CD4-positive, CD25-positive, alpha-beta regulatory T cell (primary cell): ENCODE measurements at regions not wholly inside any gene's neighbourhood (a gene's known extent, or its start where the extent isn't known, plus 50 kb on each side); places are given as distances from the start of the nearest gene placed in this dataset.

Experiments
- ATAC-seq, 2 donors: fragments of 150-1000 bp; cut with Tn5 transposase; one replicate each; pipeline ENCODE4 v1.10.0; 2021; ENCODE audit warnings: low read depth in 2 of 2, moderate number of reproducible peaks in 2 of 2, moderate library complexity in 1 of 2
- DNase-seq, 3 donors: peaks; one replicate each; pipeline versions ENCODE4 v3.0.0 to v3.0.0-alpha.2; 2012 to 2022; ENCODE audit warnings: mixed read lengths in 1 of 3
- H3K27ac ChIP-seq: one replicate; pipeline ENCODE4 v1.7.0; 2013; ENCODE audit warnings: mild to moderate bottlenecking, low read length; ENCODE audit not compliant: insufficient read depth, poor library complexity, severe bottlenecking
- H3K27me3 ChIP-seq: one replicate; pipeline ENCODE4 v1.7.0; 2013; ENCODE audit warnings: low read length; ENCODE audit not compliant: control insufficient read depth, insufficient read depth
- H3K36me3 ChIP-seq: one replicate; pipeline ENCODE4 v1.7.0; 2013; ENCODE audit warnings: mild to moderate bottlenecking, low read length, moderate library complexity; ENCODE audit not compliant: control insufficient read depth, insufficient read depth
- H3K4me1 ChIP-seq: 2 replicates; pipeline ENCODE4 v1.7.0; 2013; ENCODE audit warnings: mild to moderate bottlenecking, low read length; ENCODE audit not compliant: insufficient read depth, control insufficient read depth, poor library complexity, severe bottlenecking
- H3K4me3 ChIP-seq: one replicate; pipeline ENCODE4 v1.7.0; 2013; ENCODE audit warnings: low read depth, mild to moderate bottlenecking, low read length, moderate library complexity
- H3K9me3 ChIP-seq, 2 experiments: 1 replicate in 1 of 2; 2 replicates in 1 of 2; pipeline ENCODE4 v1.7.0; 2013; ENCODE audit warnings: low read length in 2 of 2, mild to moderate bottlenecking in 1 of 2, moderate library complexity in 1 of 2; ENCODE audit not compliant: control insufficient read depth in 2 of 2
- H3K27ac Mint-ChIP-seq, 3 donors: one replicate each; pipeline ENCODE4 v1.8.0; 2020 to 2022; ENCODE audit warnings: mild to moderate bottlenecking in 3 of 3, mixed read lengths in 3 of 3, moderate library complexity in 2 of 3
- H3K27me3 Mint-ChIP-seq: one replicate; pipeline ENCODE4 v1.8.0; 2022; ENCODE audit warnings: mild to moderate bottlenecking, mixed read lengths
- H3K36me3 Mint-ChIP-seq: one replicate; pipeline ENCODE4 v1.8.0; 2020; ENCODE audit warnings: mixed read lengths
- H3K4me1 Mint-ChIP-seq, 4 donors: one replicate each; pipeline ENCODE4 v1.8.0; 2020 to 2022; ENCODE audit warnings: mixed read lengths in 4 of 4, mild to moderate bottlenecking in 1 of 4
- H3K4me3 Mint-ChIP-seq, 4 donors: one replicate each; pipeline ENCODE4 v1.8.0; 2020 to 2022; ENCODE audit warnings: mild to moderate bottlenecking in 4 of 4, mixed read lengths in 4 of 4, moderate library complexity in 3 of 4
- H3K9me3 Mint-ChIP-seq, 7 donors: one replicate each; pipeline ENCODE4 v1.8.0; 2020 to 2022; ENCODE audit warnings: mixed read lengths in 7 of 7, mild to moderate bottlenecking in 3 of 7, moderate library complexity in 2 of 7

GRCh38 chr5:60352992-60353599 is 346.9 kb downstream of the DEPDC1B start:
- no peak overlapping the region for H3K4me3 ChIP-seq
- no peak overlapping the region for H3K27ac Mint-ChIP-seq
- peaks cover 0 to 3% (median 0%) of the 10 kb centered on the region in 7 donors for H3K9me3 Mint-ChIP-seq
- H3K36me3 Mint-ChIP-seq: no peaks in the 10 kb centered on the region
- H3K9me3 ChIP-seq: no peaks in the 10 kb centered on the region
- H3K4me1 ChIP-seq: no peaks in the 10 kb centered on the region
- no peak for ATAC-seq
- no peak overlapping the region for H3K4me3 Mint-ChIP-seq
- H3K4me1 Mint-ChIP-seq: no peaks in the 10 kb centered on the region
- no peaks in the 10 kb centered on the region for H3K27me3 ChIP-seq
- DNase-seq: no peak
- no peaks in the 10 kb centered on the region for H3K27me3 Mint-ChIP-seq
- no peaks in the 10 kb centered on the region for H3K36me3 ChIP-seq
- no peak overlapping the region for H3K27ac ChIP-seq

GRCh38 chr5:60350794-60351193 is 349.2 kb downstream of the DEPDC1B start:
- no peaks in the 10 kb centered on the region for H3K9me3 ChIP-seq
- H3K27me3 ChIP-seq: no peaks in the 10 kb centered on the region
- no peaks in the 10 kb centered on the region for H3K4me1 Mint-ChIP-seq
- no peak overlapping the region for H3K4me3 Mint-ChIP-seq
- H3K27me3 Mint-ChIP-seq: no peaks in the 10 kb centered on the region
- H3K36me3 ChIP-seq: no peaks in the 10 kb centered on the region
- no peak overlapping the region for H3K27ac ChIP-seq
- H3K36me3 Mint-ChIP-seq: no peaks in the 10 kb centered on the region
- no peak overlapping the region for H3K27ac Mint-ChIP-seq
- no peak for DNase-seq
- peaks cover 0 to 5% (median 0%) of the 10 kb centered on the region in 7 donors for H3K9me3 Mint-ChIP-seq
- no peak for ATAC-seq
- H3K4me1 ChIP-seq: no peaks in the 10 kb centered on the region
- H3K4me3 ChIP-seq: no peak overlapping the region

DNA sequence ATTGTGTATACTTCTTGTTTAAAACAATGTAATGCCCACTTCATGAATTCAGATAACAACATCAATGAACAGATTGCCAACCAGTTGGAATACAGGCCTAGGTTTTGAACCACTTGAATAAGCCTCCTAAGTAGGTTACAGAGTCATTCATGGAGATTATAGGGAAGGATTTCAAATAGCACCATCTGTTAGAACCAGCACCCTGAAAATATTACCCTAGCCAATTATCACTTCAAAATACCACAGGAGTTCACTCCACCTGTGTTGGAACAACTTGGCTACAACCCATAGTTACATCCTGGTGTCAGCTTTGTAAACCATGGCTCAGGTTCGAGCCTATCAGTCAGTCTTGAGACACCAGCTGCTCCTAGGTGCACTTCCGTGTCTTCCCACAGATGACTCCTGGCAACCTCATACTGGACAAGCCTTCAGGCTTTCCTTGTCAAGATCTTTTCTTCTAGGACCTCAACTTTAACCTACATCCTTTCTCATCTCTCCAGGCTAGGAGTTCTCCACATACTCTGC is 350.0 kb downstream of the DEPDC1B start:
- Mint-ChIP-seq H3K9me3 (peaks cover 0 to 5% (median 0%) of the 10 kb centered on the region in 7 donors), H3K36me3 (no peaks in the 10 kb centered on the region), H3K4me1 (no peaks in the 10 kb centered on the region), H3K27ac (no peak overlapping the region), H3K27me3 (no peaks in the 10 kb centered on the region), H3K4me3 (no peak overlapping the region)
- H3K4me1 ChIP-seq: no peaks in the 10 kb centered on the region
- ATAC-seq (no peak), DNase-seq (no peak)
- H3K9me3 ChIP-seq: no peaks in the 10 kb centered on the region
- no peak overlapping the region for H3K4me3 ChIP-seq
- no peaks in the 10 kb centered on the region for H3K27me3 ChIP-seq
- H3K36me3 ChIP-seq: no peaks in the 10 kb centered on the region
- no peak overlapping the region for H3K27ac ChIP-seq

GRCh38 chr5:60346393-60346792 is 353.6 kb downstream of the DEPDC1B start:
- ATAC-seq (no peak), DNase-seq (no peak)
- no peak overlapping the region for H3K27ac ChIP-seq
- no peaks in the 10 kb centered on the region for H3K9me3 ChIP-seq
- Mint-ChIP-seq H3K27me3 (no peaks in the 10 kb centered on the region), H3K36me3 (no peaks in the 10 kb centered on the region), H3K9me3 (peaks cover 0 to 7% (median 1%) of the 10 kb centered on the region in 7 donors), H3K27ac (no peak overlapping the region), H3K4me1 (no peaks in the 10 kb centered on the region), H3K4me3 (no peak overlapping the region)
- no peaks in the 10 kb centered on the region for H3K36me3 ChIP-seq
- H3K4me3 ChIP-seq: no peak overlapping the region
- no peaks in the 10 kb centered on the region for H3K27me3 ChIP-seq
- no peaks in the 10 kb centered on the region for H3K4me1 ChIP-seq

DNA sequence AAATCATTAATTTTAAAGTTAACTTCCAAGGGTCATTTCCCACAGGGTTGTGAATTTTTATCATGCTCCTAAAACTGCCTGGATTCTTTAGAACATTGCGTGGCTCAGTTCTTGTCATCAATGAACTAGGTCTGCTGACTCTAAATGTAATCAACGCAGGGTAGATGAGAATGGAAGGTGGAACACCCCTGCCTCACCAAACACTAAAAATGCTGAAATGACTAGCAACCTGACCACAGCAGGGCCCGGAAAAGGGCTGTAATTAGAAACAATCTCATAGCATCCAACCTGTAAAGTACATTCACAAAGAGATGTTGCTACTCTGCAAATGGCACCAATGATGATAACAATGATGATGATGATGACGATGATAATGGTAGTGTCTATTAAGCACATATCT is 356.9 kb downstream of the DEPDC1B start:
- Histone ChIP-seq H3K4me1 (no peaks in the 10 kb centered on the region), H3K27ac (no peak overlapping the region), H3K9me3 (no peaks in the 10 kb centered on the region), H3K36me3 (no peaks in the 10 kb centered on the region), H3K27me3 (no peaks in the 10 kb centered on the region), H3K4me3 (no peak overlapping the region)
- no peak overlapping the region for H3K27ac Mint-ChIP-seq
- ATAC-seq (no peak), DNase-seq (no peak)
- H3K4me3 Mint-ChIP-seq: no peak overlapping the region
- H3K36me3 Mint-ChIP-seq: no peaks in the 10 kb centered on the region
- no peaks in the 10 kb centered on the region for H3K27me3 Mint-ChIP-seq
- no peaks in the 10 kb centered on the region for H3K4me1 Mint-ChIP-seq
- H3K9me3 Mint-ChIP-seq: peaks cover 0 to 5% (median 2%) of the 10 kb centered on the region in 7 donors

GRCh38 chr5:60340965-60341471 is 358.9 kb downstream of the DEPDC1B start:
- no peak for ATAC-seq
- no peaks in the 10 kb centered on the region for H3K4me1 Mint-ChIP-seq
- H3K9me3 Mint-ChIP-seq: peaks cover 0 to 5% (median 2%) of the 10 kb centered on the region in 7 donors

GRCh38 chr5:60340326-60340725 is 359.6 kb downstream of the DEPDC1B start:
- Histone ChIP-seq H3K36me3 (no peaks in the 10 kb centered on the region), H3K27me3 (no peaks in the 10 kb centered on the region), H3K27ac (no peak overlapping the region), H3K9me3 (no peaks in the 10 kb centered on the region), H3K4me3 (no peak overlapping the region), H3K4me1 (no peaks in the 10 kb centered on the region)
- peaks cover 0 to 7% (median 3%) of the 10 kb centered on the region in 7 donors for H3K9me3 Mint-ChIP-seq
- no peak overlapping the region for H3K4me3 Mint-ChIP-seq
- H3K27ac Mint-ChIP-seq: no peak overlapping the region
- H3K27me3 Mint-ChIP-seq: no peaks in the 10 kb centered on the region
- ATAC-seq (no peak), DNase-seq (no peak)
- H3K4me1 Mint-ChIP-seq: no peaks in the 10 kb centered on the region
- no peaks in the 10 kb centered on the region for H3K36me3 Mint-ChIP-seq

More at GRCh38 chr5:60340965-60341471, 358.9 kb downstream of the DEPDC1B start:
- H3K4me3 ChIP-seq: no peak overlapping the region
- no peaks in the 10 kb centered on the region for H3K4me1 ChIP-seq
- H3K9me3 ChIP-seq: no peaks in the 10 kb centered on the region
- H3K27ac Mint-ChIP-seq: no peak overlapping the region
- H3K27me3 ChIP-seq: no peaks in the 10 kb centered on the region
- DNase-seq: no peak
- H3K36me3 Mint-ChIP-seq: no peaks in the 10 kb centered on the region
- H3K4me3 Mint-ChIP-seq: no peak overlapping the region
- no peaks in the 10 kb centered on the region for H3K27me3 Mint-ChIP-seq
- no peaks in the 10 kb centered on the region for H3K36me3 ChIP-seq
- no peak overlapping the region for H3K27ac ChIP-seq

GRCh38 chr5:60339691-60340201 is 360.2 kb downstream of the DEPDC1B start:
- ATAC-seq (no peak), DNase-seq (no peak)
- Mint-ChIP-seq H3K36me3 (no peaks in the 10 kb centered on the region), H3K9me3 (peaks cover 0 to 7% (median 3%) of the 10 kb centered on the region in 7 donors), H3K4me3 (no peak overlapping the region), H3K27ac (no peak overlapping the region), H3K27me3 (no peaks in the 10 kb centered on the region), H3K4me1 (no peaks in the 10 kb centered on the region)
- Histone ChIP-seq H3K36me3 (no peaks in the 10 kb centered on the region), H3K4me1 (no peaks in the 10 kb centered on the region), H3K27ac (no peak overlapping the region), H3K27me3 (no peaks in the 10 kb centered on the region), H3K4me3 (no peak overlapping the region), H3K9me3 (no peaks in the 10 kb centered on the region)
